Neural progenitor cell (in vitro differentiated cells): ENCODE measurements at regions not wholly inside any gene's neighbourhood (a gene's known extent, or its start where the extent isn't known, plus 50 kb on each side); places are given as distances from the start of the nearest gene placed in this dataset.

ENCODE experiments used
- DNase-seq: peaks from one replicate; pipeline ENCODE4 v3.0.0-alpha.2; 2016; ENCODE audit warnings: low spot score
- H2AFZ ChIP-seq: fragments of 200-600 bp; sonication (generic); replicated peaks from 2 replicates; pipeline ENCODE4 v1.6.1; 2016; ENCODE audit warnings: antibody characterized with exemption
- H3F3A ChIP-seq: fragments of 200-600 bp; sonication (generic); 2 replicates; pipeline ENCODE4 v1.6.1; 2016; ENCODE audit warnings: antibody characterized with exemption, low read depth
- H3K27ac ChIP-seq: fragments of 200-600 bp; sonication (generic); 2 replicates; pipeline ENCODE4 v1.5.1; 2016; ENCODE audit warnings: mild to moderate bottlenecking
- H3K27me3 ChIP-seq: fragments of 200-600 bp; sonication (generic); 2 replicates; pipeline ENCODE4 v1.6.1; 2016; ENCODE audit warnings: mild to moderate bottlenecking, moderate library complexity
- H3K36me3 ChIP-seq: fragments of 200-600 bp; sonication (generic); 2 replicates; pipeline ENCODE4 v1.5.1; 2016
- H3K4me1 ChIP-seq: fragments of 200-600 bp; sonication (generic); 2 replicates; pipeline ENCODE4 v1.6.1; 2016; ENCODE audit warnings: mixed run types
- H3K4me2 ChIP-seq: fragments of 200-600 bp; sonication (generic); 2 replicates; pipeline ENCODE4 v1.6.1; 2016
- H3K4me3 ChIP-seq: fragments of 200-600 bp; sonication (generic); 2 replicates; pipeline ENCODE4 v1.5.1; 2016
- H3K79me2 ChIP-seq: fragments of 200-600 bp; sonication (generic); 2 replicates; pipeline ENCODE4 v1.6.1; 2016; ENCODE audit warnings: low read depth
- H3K9ac ChIP-seq: fragments of 200-600 bp; sonication (generic); 2 replicates; pipeline ENCODE4 v1.6.1; 2016
- H3K9me3 ChIP-seq: fragments of 200-600 bp; sonication (generic); 2 replicates; pipeline ENCODE4 v1.5.1; 2016; ENCODE audit warnings: low read depth
- H4K20me1 ChIP-seq: fragments of 200-600 bp; sonication (generic); 2 replicates; pipeline ENCODE4 v1.6.1; 2016; ENCODE audit warnings: low read depth
- H3K27ac Mint-ChIP-seq: 3 replicates; pipeline ENCODE4 v1.8.0; 2021; ENCODE audit warnings: mixed read lengths
- H3K27me3 Mint-ChIP-seq: 2 replicates; pipeline ENCODE4 v1.8.0; 2022; ENCODE audit warnings: low read depth, mild to moderate bottlenecking, inconsistent platforms, moderate library complexity, mixed read lengths; ENCODE audit not compliant: insufficient read depth
- H3K36me3 Mint-ChIP-seq: 3 replicates; pipeline ENCODE4 v1.8.0; 2021; ENCODE audit warnings: mixed read lengths
- H3K4me1 Mint-ChIP-seq: 3 replicates; pipeline ENCODE4 v1.8.0; 2021; ENCODE audit warnings: mixed read lengths
- H3K4me3 Mint-ChIP-seq: 3 replicates; pipeline ENCODE4 v1.8.0; 2021; ENCODE audit warnings: mild to moderate bottlenecking, moderate library complexity, mixed read lengths
- H3K9me3 Mint-ChIP-seq: 3 replicates; pipeline ENCODE4 v1.8.0; 2020; ENCODE audit warnings: mixed read lengths
- EZH2 ChIP-seq: fragments of 200-600 bp; sonication (generic); IDR thresholded peaks from 2 replicates; pipeline ENCODE4 v1.6.1; 2017; ENCODE audit warnings: antibody characterized with exemption, mild to moderate bottlenecking, moderate library complexity
- EZH2phosphoT487 ChIP-seq: fragments of 200-600 bp; sonication (generic); IDR thresholded peaks from 2 replicates; pipeline ENCODE4 v1.6.1; 2017; ENCODE audit warnings: antibody characterized with exemption
- TF ChIP-seq, protein P1 (sequence below): fragments of 200-600 bp; sonication (generic); IDR thresholded peaks from 2 replicates; pipeline ENCODE4 v1.5.1; 2017; ENCODE audit warnings: antibody characterized with exemption, mild to moderate bottlenecking

DNA sequence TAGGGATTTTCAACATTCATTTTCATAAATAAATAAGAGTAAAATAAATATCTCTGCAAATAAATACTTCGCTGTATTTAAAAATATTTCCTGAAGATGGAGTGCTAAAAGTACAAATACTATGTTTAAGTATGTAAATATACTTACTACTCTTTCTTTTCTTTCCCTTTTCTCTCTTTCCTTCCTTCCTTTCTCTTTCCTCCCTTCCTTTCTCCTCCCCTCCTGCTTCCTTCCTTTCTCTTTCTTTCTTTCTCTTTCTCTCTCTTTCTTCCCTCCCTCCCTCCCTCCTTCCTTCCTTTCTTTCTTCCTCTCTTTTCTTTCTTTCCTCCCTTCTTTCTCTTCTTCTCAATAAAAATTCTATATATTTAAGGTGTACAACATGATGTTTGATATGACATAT, 496.1 kb downstream of the CCSER2 start:
- Mint-ChIP-seq H3K9me3 (no peaks in the 10 kb centered on the region), H3K27me3 (no peaks in the 10 kb centered on the region), H3K27ac (no peak overlapping the region), H3K36me3 (peaks cover 1% of the 10 kb centered on the region), H3K4me1 (peaks cover 25% of the 10 kb centered on the region), H3K4me3 (no peak overlapping the region)
- Histone ChIP-seq H3K9ac (no peak overlapping the region), H4K20me1 (no peaks in the 10 kb centered on the region), H3K27ac (no peak overlapping the region), H3K27me3 (no peaks in the 10 kb centered on the region), H3K4me1 (peaks cover 9% of the 10 kb centered on the region), H2AFZ (no peak overlapping the region), H3K4me3 (no peak overlapping the region), H3K9me3 (no peaks in the 10 kb centered on the region), H3F3A (no peaks in the 10 kb centered on the region), H3K4me2 (no peak overlapping the region), H3K36me3 (no peaks in the 10 kb centered on the region), H3K79me2 (no peaks in the 10 kb centered on the region)
- TF ChIP-seq, protein P1, sequence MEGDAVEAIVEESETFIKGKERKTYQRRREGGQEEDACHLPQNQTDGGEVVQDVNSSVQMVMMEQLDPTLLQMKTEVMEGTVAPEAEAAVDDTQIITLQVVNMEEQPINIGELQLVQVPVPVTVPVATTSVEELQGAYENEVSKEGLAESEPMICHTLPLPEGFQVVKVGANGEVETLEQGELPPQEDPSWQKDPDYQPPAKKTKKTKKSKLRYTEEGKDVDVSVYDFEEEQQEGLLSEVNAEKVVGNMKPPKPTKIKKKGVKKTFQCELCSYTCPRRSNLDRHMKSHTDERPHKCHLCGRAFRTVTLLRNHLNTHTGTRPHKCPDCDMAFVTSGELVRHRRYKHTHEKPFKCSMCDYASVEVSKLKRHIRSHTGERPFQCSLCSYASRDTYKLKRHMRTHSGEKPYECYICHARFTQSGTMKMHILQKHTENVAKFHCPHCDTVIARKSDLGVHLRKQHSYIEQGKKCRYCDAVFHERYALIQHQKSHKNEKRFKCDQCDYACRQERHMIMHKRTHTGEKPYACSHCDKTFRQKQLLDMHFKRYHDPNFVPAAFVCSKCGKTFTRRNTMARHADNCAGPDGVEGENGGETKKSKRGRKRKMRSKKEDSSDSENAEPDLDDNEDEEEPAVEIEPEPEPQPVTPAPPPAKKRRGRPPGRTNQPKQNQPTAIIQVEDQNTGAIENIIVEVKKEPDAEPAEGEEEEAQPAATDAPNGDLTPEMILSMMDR, result no peak
- TF ChIP-seq EZH2 (no peak), EZH2phosphoT487 (no peak)
- DNase-seq, result no peak

- Histone ChIP-seq H3K36me3 (no peaks in the 10 kb centered on the region), H3F3A (no peaks in the 10 kb centered on the region), H3K4me1 (peaks cover 9% of the 10 kb centered on the region), H3K4me2 (no peak overlapping the region), H3K79me2 (no peaks in the 10 kb centered on the region), H3K9me3 (no peaks in the 10 kb centered on the region), H3K27ac (no peak overlapping the region), H2AFZ (no peak overlapping the region), H3K9ac (no peak overlapping the region), H3K27me3 (no peaks in the 10 kb centered on the region), H4K20me1 (no peaks in the 10 kb centered on the region), H3K4me3 (no peak overlapping the region)
- Mint-ChIP-seq H3K36me3 (peaks cover 1% of the 10 kb centered on the region), H3K27ac (no peak overlapping the region), H3K4me1 (peaks cover 25% of the 10 kb centered on the region), H3K4me3 (no peak overlapping the region), H3K27me3 (no peaks in the 10 kb centered on the region), H3K9me3 (no peaks in the 10 kb centered on the region)
- DNase-seq, result no peak
- TF ChIP-seq EZH2phosphoT487 (no peak), EZH2 (no peak)
- TF ChIP-seq, protein P1, result no peak
Measured at GRCh38 chr10:84825330-84825729, 496.9 kb downstream of the CCSER2 start.

DNA sequence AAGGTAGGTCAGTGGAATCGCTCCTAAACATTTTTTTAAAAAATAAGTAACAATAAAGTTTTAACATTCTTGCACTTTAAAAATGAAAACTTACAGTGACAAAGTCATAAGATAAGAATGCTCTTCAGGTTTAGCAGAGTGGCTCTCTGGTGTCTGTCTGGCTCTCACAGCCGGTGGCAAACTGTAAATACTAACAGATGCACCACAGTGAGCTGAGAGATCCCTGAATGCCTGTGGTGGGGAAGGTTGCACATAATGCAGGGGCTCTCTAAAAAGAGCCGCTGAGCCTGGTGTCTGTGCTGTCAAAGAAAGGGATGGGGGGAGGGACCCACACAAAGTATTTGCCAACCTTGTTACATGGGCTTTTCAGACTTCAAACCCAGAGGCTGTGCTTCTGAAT, 498.3 kb downstream of the CCSER2 start:
- H3F3A ChIP-seq, result no peaks in the 10 kb centered on the region
- Mint-ChIP-seq H3K27me3 (no peaks in the 10 kb centered on the region), H3K36me3 (no peaks in the 10 kb centered on the region), H3K9me3 (no peaks in the 10 kb centered on the region), H3K4me3 (no peak overlapping the region), H3K27ac (peak overlapping the region; percentile 67), H3K4me1 (peaks cover 26% of the 10 kb centered on the region)
- H3K9me3 ChIP-seq, result no peaks in the 10 kb centered on the region
- H4K20me1 ChIP-seq, result no peaks in the 10 kb centered on the region
- no peak overlapping the region for H3K4me3 ChIP-seq
- H3K79me2 ChIP-seq, result no peaks in the 10 kb centered on the region
- TF ChIP-seq, protein P1, result no peak
- TF ChIP-seq EZH2 (no peak), EZH2phosphoT487 (no peak)
- no peaks in the 10 kb centered on the region for H3K27me3 ChIP-seq
- DNase-seq, result peak; percentile 55
- no peak overlapping the region for H3K9ac ChIP-seq
- no peak overlapping the region for H2AFZ ChIP-seq
- H3K36me3 ChIP-seq, result no peaks in the 10 kb centered on the region
- no peak overlapping the region for H3K4me2 ChIP-seq
- H3K27ac ChIP-seq, result no peak overlapping the region
- peaks cover 9% of the 10 kb centered on the region for H3K4me1 ChIP-seq
